HepG2 (cell line): ENCODE measurements at regions not wholly inside any gene's neighbourhood (a gene's known extent, or its start where the extent isn't known, plus 50 kb on each side); places are given as distances from the start of the nearest gene placed in this dataset.

ENCODE experiments used
- ATAC-seq: fragments of 200-7000 bp; cut with Tn5 transposase; 3 replicates; pipeline ENCODE4 v1.9.1; 2020; ENCODE audit warnings: mild to moderate bottlenecking, moderate library complexity
- BruUV-seq: library from RNA; stranded (reverse); fragments of 400-500 nt; replicated peaks from 2 replicates; lab custom pipeline; 2021; lab: Mats Ljungman, UMichigan
- CTCF ChIA-PET: fragments of 300-600 bp; formaldehyde crosslinking; extraction: SDS; loops from one replicate; lab custom pipeline; 2021; ENCODE audit warnings: low total read pairs, inconsistent platforms, low intra/inter-chr PET ratio; lab: Yijun Ruan, JAX
- POLR2A ChIA-PET: fragments of 350-600 bp; sonication (Branson Sonifier 250); formaldehyde crosslinking; loops from one replicate; lab custom pipeline; 2020; ENCODE audit warnings: antibody characterized with exemption, inconsistent platforms; lab: Yijun Ruan, JAX
- DNase-seq: peaks from one replicate; pipeline ENCODE4 v3.0.0-alpha.2; 2015; ENCODE audit warnings: low spot score
- FAIRE-seq: peaks from 3 replicates; lab custom pipeline; 2011; peaks lifted over from hg19 to GRCh38; lab: Jason Lieb, UNC
- H2AFZ ChIP-seq: one replicate; pipeline ENCODE4 v1.6.1; 2011; ENCODE audit warnings: low read length, inconsistent platforms
- H3K27ac ChIP-seq: fragments of 300-600 bp; 3 replicates; pipeline ENCODE4 v1.8.0; 2011; ENCODE audit warnings: mixed run types, mild to moderate bottlenecking, mixed read lengths, low read length, inconsistent platforms; ENCODE audit not compliant: insufficient read depth; ENCODE audit errors: extremely low read length
- H3K27me3 ChIP-seq, 2 experiments: fragments of 200-600 bp in 1 of 2; 2 replicates in 1 of 2; 3 replicates in 1 of 2; pipeline versions ENCODE4 v1.6.0 to v1.8.0; 2011; ENCODE audit warnings: low read length in 2 of 2, mild to moderate bottlenecking in 2 of 2, moderate library complexity in 2 of 2, inconsistent platforms in 1 of 2; ENCODE audit not compliant: insufficient read depth in 2 of 2, control insufficient read depth in 1 of 2
- H3K36me3 ChIP-seq, 2 experiments: fragments of 200-600 bp in 1 of 2; replicated peaks in 1 of 2; 2 replicates in 1 of 2; 3 replicates in 1 of 2; pipeline versions ENCODE4 v1.5.1 to v1.8.0; 2011; ENCODE audit warnings: low read length in 2 of 2, inconsistent platforms in 1 of 2; ENCODE audit not compliant: insufficient read depth in 2 of 2, control insufficient read depth in 1 of 2
- H3K4me1 ChIP-seq: 2 replicates; pipeline ENCODE4 v1.5.1; 2012; ENCODE audit warnings: low read length, inconsistent platforms; ENCODE audit not compliant: insufficient read depth
- H3K4me2 ChIP-seq: 2 replicates; pipeline ENCODE4 v1.6.0; 2011; ENCODE audit warnings: low read depth, low read length, inconsistent platforms
- H3K4me3 ChIP-seq, 3 experiments: fragments of 200-600 bp in 1 of 3; sonication (generic), shearing (Covaris generic) in 1 of 3; replicated peaks in 1 of 3; 2 replicates each; pipeline ENCODE4 v1.5.1; 2011 to 2016; ENCODE audit warnings: low read length in 3 of 3, inconsistent platforms in 2 of 3, low read depth in 2 of 3, mild to moderate bottlenecking in 2 of 3, control low read depth in 1 of 3, mixed read lengths in 1 of 3; ENCODE audit not compliant: insufficient read depth in 1 of 3
- H3K79me2 ChIP-seq: one replicate; pipeline ENCODE4 v1.6.1; 2011; ENCODE audit warnings: low read length, inconsistent platforms; ENCODE audit not compliant: insufficient read depth
- H3K9ac ChIP-seq: 2 replicates; pipeline ENCODE4 v1.6.0; 2011; ENCODE audit warnings: mild to moderate bottlenecking, low read depth, low read length, inconsistent platforms; ENCODE audit not compliant: insufficient read depth
- H3K9me3 ChIP-seq: 2 replicates; pipeline ENCODE4 v1.5.1; 2012; ENCODE audit warnings: mild to moderate bottlenecking, low read length
- H4K20me1 ChIP-seq: 2 replicates; pipeline ENCODE4 v1.6.0; 2011; ENCODE audit warnings: inconsistent platforms, mild to moderate bottlenecking, low read length, moderate library complexity; ENCODE audit not compliant: insufficient read depth
- AKNA ChIP-seq: sonication (generic); formaldehyde crosslinking; IDR thresholded peaks from 2 replicates; pipeline ENCODE4 v1.4.0; 2020; ENCODE audit warnings: missing genetic modification reagents, borderline replicate concordance
- EED ChIP-seq: sonication (generic); formaldehyde crosslinking; IDR thresholded peaks from 2 replicates; pipeline ENCODE4 v1.5.0; 2020; ENCODE audit warnings: mild to moderate bottlenecking, missing genetic modification reagents
- ELF3 ChIP-seq: IDR thresholded peaks from 2 replicates; pipeline ENCODE4 v1.6.1; 2016; ENCODE audit warnings: missing genetic modification reagents, missing compliant biosample characterization
- KDM1A ChIP-seq: IDR thresholded peaks from 2 replicates; pipeline ENCODE4 v1.6.1; 2016; ENCODE audit warnings: missing compliant biosample characterization
- PPARG ChIP-seq: conservative IDR thresholded peaks from 2 replicates; pipeline ENCODE4 v1.6.1; 2016; ENCODE audit warnings: missing biosample characterization, missing genetic modification reagents
- SIX4 ChIP-seq: sonication (generic); formaldehyde crosslinking; IDR thresholded peaks from 2 replicates; pipeline ENCODE4 v1.4.0; 2020; ENCODE audit warnings: missing genetic modification reagents
- SMAD3 ChIP-seq: sonication (generic); formaldehyde crosslinking; IDR thresholded peaks from 2 replicates; pipeline ENCODE4 v1.4.0; 2020; ENCODE audit warnings: missing genetic modification reagents
- TOE1 ChIP-seq: sonication (generic); formaldehyde crosslinking; IDR thresholded peaks from 2 replicates; pipeline ENCODE4 v1.4.0; 2020; ENCODE audit warnings: mild to moderate bottlenecking, missing genetic modification reagents
- WIZ ChIP-seq: sonication (generic); formaldehyde crosslinking; IDR thresholded peaks from 2 replicates; pipeline ENCODE4 v1.5.1; 2020; ENCODE audit warnings: mild to moderate bottlenecking, missing genetic modification reagents
- YEATS2 ChIP-seq: sonication (generic); formaldehyde crosslinking; IDR thresholded peaks from 2 replicates; pipeline ENCODE4 v1.4.0; 2020; ENCODE audit warnings: missing genetic modification reagents, borderline replicate concordance
- ZEB1 ChIP-seq: IDR thresholded peaks from 2 replicates; pipeline ENCODE4 v1.6.1; 2012; ENCODE audit warnings: mild to moderate bottlenecking, low read depth, inconsistent platforms; ENCODE audit not compliant: insufficient replicate concordance
- ZNF564 ChIP-seq: sonication (generic); formaldehyde crosslinking; IDR thresholded peaks from 2 replicates; pipeline ENCODE4 v1.8.1; 2023; ENCODE audit warnings: mild to moderate bottlenecking, missing genetic modification reagents
- ZNF646 ChIP-seq: sonication (generic); formaldehyde crosslinking; IDR thresholded peaks from 2 replicates; pipeline ENCODE4 v1.9.0; 2021; ENCODE audit warnings: mild to moderate bottlenecking, missing genetic modification reagents
- WGBS: methylation state at CpG from one replicate; pipeline ENCODE4 v1.1.6; 2017; ENCODE audit warnings: low lambda C conversion rate; 5-methylcytosine and 5-hydroxymethylcytosine counted together
- in situ Hi-C: cut with HindIII; loops from 2 replicates; pipeline ENCODE4 v1.10.0; 2017; ENCODE audit warnings: low pct_unique_long_range_greater_than_20kb; ENCODE audit not compliant: extremely low pct_ligation_motif_present
- intact Hi-C: fragments of 100-400 bp; cut with micrococcal nuclease; formaldehyde crosslinking; loops from one replicate; pipeline ENCODE4 v1.10.0; 2022; ENCODE audit not compliant: unreplicated experiment

- no peak for TF ChIP-seq AKNA (CRISPR knock-in tag)
- TF ChIP-seq WIZ (CRISPR knock-in tag) = no peak
- TF ChIP-seq KDM1A = no peak
- no peak for TF ChIP-seq YEATS2 (CRISPR knock-in tag)
- no peak for TF ChIP-seq ZNF564 (CRISPR knock-in tag)
- TF ChIP-seq EED (CRISPR knock-in tag) = no peak
These were observed 230.2 kb upstream of the ZC3H15 start (continued) for GRCh38 chr2:186255823-186256222.

GRCh38 chr2:186256540-186256939 lies 229.5 kb upstream of the ZC3H15 start:
- ChIA-PET POLR2A (no interaction called here), CTCF (interaction anchor here (0.7 to 1.5 kb wide), 6 partner anchors 277 to 965 kb away, joined by 3 to 13 read pairs (median 4); partner anchors contain the start of gene FSIP2)
- H3K27me3 ChIP-seq = no peaks in the 10 kb centered on the region
- no peak overlapping the region for H3K4me2 ChIP-seq
- no peak overlapping the region for H3K4me3 ChIP-seq
- peak; percentile 57 for DNase-seq
- peak; percentile 67 for FAIRE-seq
- no peak overlapping the region for H3K9ac ChIP-seq
- no peaks in the 10 kb centered on the region for H3K36me3 ChIP-seq
- intact Hi-C loops = loop anchor here (1.0 to 10.0 kb wide), 9 partner anchors 204 to 1048 kb away; partner anchors contain the start of gene FSIP2
- no TSS peak for BruUV-seq
- no peaks in the 10 kb centered on the region for H4K20me1 ChIP-seq
- WGBS = 7% methylated on average over 1 of the region's 1 CpG
- no peak overlapping the region for H2AFZ ChIP-seq
- H3K27ac ChIP-seq = no peak overlapping the region
- no peaks in the 10 kb centered on the region for H3K9me3 ChIP-seq
- peak; percentile 80 for ATAC-seq
- in situ Hi-C loops = loop anchor here (10.0 to 25.0 kb wide), 2 partner anchors 522 to 644 kb away; partner anchors contain the start of gene FSIP2
- no peaks in the 10 kb centered on the region for H3K79me2 ChIP-seq
- no peaks in the 10 kb centered on the region for H3K4me1 ChIP-seq
- 0 out of 2 replicates have a peak, but pooled peaks have one; percentile 40 for TF ChIP-seq SMAD3
- TF ChIP-seq ZNF646 = no peak
- no peak for TF ChIP-seq ZEB1
- TF ChIP-seq TOE1 (CRISPR knock-in tag) = 0 out of 2 replicates have a peak, but pooled peaks have one; percentile 43
- TF ChIP-seq ELF3 (CRISPR knock-in tag) = no peak
- TF ChIP-seq SIX4 (CRISPR knock-in tag) = no peak
- 0 out of 2 replicates have a peak, but pooled peaks have one; percentile 33 for TF ChIP-seq PPARG (CRISPR knock-in tag)
